Occipital lobe (tissue), 1 donor: ENCODE measurements at regions not wholly inside any gene's neighbourhood (a gene's known extent, or its start where the extent isn't known, plus 50 kb on each side); places are given as distances from the start of the nearest gene placed in this dataset.
"Not testable (repeated sequence)": the region's sequence is repeated elsewhere in the genome, so short reads cannot be mapped to it uniquely, and the experiment has no call there.

Experiments used
- DNase-seq: peaks from one replicate; lab custom pipeline; 2025; lab: John Stamatoyannopoulos, UW

DNA sequence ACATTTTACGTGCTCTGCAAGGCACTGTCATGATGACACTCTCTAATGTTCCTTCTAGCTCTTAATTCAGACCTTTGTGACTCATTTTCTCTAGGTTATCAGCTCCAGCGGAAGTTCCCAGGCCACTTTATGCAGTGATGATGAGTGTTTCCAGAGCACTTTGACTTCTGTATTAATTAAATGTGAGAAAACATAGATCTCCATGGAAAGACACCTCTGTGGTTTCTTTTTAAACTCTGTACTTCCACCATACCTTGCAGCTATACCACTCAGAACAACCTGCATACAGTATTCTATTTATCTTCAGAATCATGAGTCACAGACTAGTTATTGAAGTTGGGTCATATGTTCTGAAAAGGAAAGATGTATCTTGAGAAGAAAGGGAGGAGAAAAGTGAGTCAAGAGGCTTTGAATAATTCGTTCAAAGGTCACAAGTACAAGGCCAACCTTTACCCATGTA is 175.6 kb upstream of the TENM4 start:
- DNase-seq, result no peak

DNA sequence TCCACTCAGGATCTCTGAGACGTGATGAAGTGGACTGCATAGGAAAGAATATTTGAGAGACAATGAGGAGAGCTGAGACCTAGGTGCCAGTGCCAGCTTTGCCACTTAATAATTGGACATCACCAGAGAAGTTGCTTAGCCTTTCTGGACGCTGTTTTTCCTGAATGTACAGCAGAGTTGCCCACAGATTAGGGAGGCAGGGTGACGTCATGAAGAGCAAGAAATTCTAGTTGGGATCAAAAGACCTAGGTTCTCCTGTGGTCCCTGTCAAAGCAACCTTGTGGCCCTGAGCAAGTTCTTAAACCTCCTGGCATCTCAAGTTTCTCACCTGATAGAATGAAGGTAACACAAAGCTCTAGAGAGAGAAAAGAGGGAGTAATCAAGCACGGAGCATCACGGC is 174.6 kb upstream of the TENM4 start:
- DNase-seq, result no peak

DNA sequence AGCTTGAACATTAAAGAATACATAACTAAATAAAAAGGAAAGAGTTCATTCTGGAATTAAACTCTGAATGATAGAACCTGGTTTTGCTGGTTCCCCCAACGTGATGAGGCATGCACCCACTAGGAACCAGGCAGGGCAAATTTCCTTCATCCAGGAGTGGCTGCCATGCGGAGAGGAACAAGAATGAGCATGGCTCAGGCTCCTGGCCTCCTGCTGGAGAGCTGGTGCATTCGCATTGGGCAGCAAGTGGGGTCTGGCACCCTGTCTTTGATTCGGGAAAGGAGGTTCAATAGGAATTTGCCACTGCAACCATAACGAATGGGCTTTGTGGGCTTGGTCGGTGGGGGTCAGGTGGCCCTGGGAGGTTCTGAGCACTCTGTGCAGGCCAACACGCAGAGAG is 169.8 kb upstream of the TENM4 start:
- DNase-seq, result no peak

DNA sequence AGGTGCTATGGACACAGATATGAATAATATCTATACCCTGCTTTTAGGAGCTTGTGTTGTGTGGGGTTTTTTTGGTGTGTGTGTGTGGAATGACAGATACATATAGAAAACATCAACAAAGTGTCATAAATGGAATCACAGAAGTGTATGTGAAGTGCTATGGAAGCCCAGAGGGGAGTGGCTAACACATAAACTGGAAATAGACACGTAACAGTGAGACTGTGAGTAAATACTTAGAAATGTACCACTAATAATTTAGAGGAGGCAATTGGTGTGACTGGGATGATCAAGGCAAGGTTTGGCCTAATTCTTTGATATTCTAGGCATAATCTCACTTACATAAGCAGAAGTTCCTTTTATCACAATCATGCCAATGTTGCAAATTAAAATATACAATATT is 169.3 kb upstream of the TENM4 start:
- no peak for DNase-seq

DNA sequence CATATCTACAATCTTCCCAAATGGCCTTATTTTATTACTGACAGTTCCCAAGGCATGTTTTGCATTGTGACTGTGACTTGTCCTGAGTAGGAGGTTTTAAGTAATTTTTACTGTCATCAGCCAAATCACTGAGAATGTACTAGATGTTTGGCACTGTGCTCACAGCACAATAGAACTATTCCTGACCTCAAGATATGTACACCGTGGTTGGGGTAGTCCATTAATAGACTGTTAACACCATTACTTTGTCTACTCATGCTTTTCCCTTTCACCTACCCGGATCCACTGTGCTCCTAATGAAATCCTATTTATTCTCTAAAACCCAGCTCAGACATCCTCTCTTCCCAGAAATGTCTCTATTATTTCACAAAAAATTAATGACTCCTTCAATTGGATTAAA is 168.7 kb upstream of the TENM4 start:
- no peak for DNase-seq

DNA sequence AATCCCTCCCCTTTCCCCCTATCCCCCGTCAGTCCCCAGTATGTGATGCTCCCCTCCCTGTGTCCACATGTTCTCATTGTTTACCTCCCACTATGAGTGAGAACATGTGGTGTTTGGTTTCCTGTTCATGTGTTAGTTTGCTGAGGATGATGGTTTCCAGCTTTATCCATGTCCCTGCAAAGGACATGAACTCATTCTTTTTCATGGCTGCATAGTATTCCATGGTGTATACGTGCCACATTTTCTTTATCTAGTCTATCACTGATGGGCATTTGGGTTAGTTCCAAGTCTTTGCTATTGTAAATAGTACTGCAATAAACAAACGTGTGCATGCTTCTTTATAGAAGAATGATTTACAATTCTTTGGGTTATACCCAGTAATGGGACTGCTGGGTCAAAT is 165.6 kb upstream of the TENM4 start:
- not testable (repeated sequence) for DNase-seq

DNA sequence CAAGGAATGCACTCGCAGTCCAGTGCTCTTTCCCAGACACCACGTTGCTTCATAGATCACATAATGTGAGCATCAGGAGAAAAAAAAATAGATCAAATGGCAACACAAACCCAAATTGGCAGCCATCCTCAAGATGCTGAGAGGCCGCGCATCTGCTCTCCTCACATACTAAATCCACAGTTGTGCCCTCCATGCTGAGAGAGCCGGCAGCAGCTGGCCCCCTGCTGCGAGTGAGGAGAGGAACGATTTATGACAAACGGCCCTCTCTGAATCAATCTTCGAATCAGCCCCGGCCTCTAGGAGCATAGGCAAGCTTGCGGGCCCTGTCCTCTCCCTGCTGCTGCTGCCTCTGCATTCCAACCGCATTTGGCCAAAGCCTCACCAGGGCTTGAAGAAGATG is 159.9 kb upstream of the TENM4 start:
- no peak for DNase-seq

DNA sequence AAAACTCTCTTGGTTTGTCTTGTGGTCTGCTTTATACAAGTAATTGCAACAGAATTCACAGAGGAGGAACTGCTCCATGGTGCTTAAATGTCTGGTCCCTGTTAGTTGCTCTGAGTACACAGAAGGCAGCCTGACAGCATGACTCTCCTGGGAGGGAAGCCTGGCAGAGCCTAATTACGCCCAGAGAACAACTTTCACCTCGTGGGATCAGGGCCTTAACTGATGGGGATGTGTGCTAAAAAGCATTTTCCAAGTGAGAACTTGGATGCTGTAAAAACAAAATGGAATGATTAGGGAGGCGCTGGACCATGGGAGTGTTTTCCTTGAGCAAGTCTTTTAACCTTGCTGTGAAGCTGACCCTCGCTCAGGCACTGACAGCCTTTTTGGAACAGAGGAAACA is 154.0 kb upstream of the TENM4 start:
- DNase-seq, result no peak

DNA sequence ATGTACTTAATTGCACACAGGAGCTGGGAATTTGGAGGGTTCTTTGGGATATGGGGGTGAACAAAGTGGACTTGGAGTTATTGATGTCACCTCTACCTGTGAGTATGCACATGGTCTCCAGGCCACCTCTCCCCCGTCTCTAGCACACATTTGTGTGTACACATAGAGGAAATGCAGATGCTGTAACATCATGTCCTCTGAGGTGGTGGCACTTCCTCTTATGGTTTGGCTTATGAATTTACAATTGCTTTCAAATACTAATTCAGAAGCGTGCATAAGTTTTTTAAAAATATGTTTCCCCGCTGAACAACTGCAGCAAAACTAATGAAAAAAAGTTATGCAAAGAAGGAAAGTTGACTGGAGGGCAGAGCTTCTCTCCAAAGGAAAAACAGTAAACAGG is 152.0 kb upstream of the TENM4 start:
- no peak for DNase-seq

DNA sequence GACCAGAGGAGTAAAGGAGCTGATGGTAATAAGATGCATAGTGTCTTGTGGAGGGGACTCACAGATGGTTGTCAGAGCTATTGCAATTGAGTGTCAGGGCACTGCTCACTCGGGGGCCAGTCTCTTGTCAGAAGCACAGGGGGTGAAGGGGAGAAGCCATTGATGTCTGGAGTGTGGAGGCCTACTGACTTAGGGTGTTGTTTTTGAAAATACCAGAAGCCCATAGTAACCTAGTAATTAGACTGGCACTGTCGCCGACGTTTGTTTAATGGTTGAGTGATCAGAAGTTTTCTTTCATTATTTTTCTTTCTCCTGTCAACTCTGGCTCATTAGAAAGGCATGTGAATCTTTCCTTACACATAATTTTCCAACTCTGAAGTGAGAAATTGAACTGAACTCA is 151.6 kb upstream of the TENM4 start:
- no peak for DNase-seq

DNA sequence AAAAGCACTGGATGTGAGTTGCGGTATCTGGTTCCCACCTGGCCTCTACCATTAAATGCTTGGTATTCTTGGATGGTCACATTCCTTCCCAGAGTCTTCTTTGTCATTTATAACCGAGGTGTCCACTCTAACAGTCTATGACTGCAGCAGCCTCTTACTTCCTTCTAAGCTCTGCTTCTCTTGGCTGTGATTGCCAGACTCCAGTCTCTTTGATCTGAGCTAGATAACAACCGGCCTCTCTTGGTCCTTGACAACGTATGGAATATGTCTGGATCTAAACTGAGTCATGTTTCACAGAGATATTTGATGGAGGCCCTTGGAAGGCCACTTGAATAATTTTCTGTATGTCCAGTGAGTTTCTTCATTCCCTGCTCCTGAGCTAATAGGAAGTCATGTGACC is 141.6 kb upstream of the TENM4 start:
- no peak for DNase-seq

DNA sequence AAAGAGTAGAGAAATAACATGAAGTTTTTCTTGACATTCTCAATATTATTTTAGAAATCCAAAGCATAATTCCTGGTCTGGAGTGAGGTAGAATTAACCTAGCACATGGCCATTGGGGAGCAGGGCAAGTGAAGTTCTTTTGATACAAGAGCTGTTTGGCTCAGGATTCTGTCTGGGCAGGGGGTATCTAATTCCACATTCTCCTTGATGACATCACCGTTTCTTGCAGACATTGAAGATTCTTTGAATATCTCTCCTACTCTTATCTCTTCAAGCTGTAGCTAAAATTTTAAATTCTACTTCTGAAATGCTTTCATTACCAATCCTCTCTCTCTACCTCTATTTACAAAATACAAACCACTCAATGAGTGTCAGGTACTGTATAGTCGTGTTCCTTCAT is 138.2 kb upstream of the TENM4 start:
- DNase-seq, result no peak

DNA sequence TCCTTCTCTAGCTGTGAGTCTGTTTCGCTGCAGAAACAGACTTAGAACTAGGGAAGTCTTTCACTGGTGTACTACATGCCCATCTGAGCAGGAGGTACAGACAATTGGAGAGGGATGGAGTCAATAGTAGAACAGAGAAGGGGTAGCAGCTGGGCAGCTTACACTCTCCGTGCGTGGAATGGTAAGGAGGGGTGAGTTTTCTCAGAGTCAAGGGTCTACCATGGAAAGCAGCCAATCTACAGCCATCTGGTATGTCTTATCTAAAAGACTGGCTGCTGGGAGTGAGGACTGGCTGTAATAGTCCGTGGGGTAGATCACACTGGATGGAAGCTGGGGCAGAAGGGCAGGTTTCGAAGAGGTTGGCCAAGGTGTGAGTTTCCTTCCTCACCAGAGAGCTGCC is 137.3 kb upstream of the TENM4 start:
- no peak for DNase-seq

DNA sequence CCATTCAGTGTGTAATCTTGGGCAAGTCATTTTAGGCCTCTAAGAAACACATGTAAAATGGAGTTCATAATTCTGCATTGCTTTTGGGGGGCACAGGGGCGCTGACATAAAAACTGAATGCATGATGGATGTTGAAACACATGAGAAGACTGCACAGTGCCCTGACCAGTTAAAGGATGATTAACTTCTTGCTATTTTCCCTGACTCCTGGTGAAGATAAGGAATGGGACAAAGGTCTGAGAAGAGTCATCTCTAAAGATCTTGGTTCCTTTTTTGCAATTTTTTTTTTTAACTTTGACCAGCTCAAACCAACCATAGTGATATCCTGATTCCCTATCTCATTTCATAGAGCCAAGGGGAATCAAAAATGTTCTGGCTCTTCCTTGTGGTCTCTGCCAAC is 134.9 kb upstream of the TENM4 start:
- DNase-seq, result no peak

DNA sequence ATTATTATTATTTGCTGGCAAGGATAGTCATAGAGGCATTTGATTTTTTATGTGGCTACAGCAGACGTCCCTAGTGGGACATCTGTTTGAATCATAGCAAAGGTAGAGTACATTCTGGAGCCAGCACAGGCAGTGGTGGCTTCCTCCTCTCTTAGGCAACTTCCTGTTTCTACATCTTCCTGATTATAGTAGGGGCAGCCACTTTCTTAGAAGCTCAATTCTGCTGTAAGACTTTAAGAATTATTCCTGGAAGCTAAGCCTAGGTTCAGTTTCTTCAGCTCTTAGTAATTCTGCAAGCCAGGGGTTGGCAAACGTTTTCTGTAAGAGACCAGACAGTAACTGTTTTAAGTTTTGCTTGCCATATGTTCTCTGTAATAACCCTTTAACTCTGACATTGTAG is 129.3 kb upstream of the TENM4 start:
- DNase-seq, result no peak

DNA sequence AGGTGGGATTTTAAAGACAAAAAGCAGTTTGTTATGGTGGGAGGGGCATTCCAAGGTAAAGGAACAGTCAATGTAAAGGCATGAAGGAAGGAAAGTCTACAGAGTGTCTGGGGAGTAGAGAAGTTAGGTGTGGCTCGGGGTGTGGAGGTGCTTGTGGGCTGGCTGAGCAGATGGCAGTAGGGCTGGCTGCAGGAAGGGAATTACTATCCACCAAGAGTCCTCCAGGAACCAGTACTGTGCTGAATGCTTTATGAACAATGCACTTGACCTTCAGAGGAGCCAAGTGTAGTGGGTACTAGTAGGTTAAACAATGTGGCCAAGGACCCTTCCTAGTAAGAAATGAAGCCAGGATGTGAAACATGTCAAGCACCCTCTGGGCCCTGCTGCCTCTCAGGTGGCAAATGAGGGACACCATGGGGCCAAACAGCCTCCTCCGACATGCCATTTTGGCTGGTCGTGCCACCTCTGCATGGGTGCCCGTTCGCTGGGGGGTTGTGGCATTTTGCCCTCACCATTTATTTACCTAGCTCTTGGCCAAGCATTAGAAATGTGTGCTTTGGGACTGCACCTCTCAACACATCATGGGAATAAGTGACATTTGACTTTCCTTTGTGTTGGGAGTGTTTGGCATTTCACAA is 123.6 kb upstream of the TENM4 start:
- DNase-seq, result no peak

DNA sequence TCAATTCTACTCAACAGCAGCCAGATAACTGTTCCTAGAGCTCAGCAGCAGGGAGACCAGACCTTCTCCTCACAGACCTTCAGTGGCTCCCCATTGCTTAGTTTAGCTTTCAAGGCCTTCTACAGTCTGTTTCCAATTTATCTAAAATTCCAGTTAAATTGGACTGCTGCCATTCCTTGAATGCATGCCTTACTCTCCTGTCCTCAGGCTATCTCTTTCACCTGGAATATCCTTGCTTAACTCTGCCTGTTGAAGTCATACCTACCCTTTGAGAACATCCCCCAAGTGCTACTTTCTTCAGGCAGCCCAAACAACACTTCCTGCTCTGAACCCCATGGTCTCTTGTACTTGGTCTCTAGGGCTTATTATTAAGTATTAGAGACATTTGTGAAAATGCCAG is 120.7 kb upstream of the TENM4 start:
- no peak for DNase-seq

DNA sequence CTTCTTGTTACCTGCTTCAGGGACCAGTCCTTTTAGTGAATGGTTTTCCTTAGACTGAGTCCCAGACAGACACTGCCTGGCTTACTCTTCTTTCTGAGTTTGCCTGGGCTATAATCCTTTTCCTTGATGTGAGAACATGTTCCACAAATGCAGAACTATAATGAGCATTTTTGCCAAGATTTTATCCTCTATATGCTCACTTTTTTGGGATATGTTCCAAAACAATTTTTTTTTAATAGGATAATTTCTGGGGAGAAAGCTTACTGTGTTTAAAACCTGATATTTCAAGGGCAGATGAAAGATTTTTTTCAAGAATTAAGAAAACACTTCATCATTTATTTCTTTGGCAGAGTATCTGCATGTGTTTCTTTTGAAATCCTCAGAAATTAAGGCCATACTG is 110.0 kb upstream of the TENM4 start:
- no peak for DNase-seq

DNA sequence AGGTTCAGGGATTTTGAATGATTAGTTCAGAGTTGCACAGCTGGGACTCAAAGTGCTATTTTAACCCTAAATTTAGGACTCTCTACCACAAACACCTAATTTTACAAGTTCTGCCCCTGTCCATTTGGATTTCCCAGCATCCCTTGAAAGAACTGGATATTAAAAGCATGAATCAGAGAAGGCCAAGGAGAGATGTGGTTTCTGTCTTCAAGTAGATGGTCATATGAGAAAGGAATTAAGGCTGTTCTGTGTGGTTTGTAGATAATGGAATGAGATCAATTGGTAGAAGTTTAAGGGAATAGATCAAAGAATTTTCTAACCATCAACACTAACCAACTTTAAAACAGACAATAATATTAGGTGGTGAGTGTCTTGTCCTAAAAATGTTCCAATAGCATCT is 106.4 kb upstream of the TENM4 start:
- no peak for DNase-seq

DNA sequence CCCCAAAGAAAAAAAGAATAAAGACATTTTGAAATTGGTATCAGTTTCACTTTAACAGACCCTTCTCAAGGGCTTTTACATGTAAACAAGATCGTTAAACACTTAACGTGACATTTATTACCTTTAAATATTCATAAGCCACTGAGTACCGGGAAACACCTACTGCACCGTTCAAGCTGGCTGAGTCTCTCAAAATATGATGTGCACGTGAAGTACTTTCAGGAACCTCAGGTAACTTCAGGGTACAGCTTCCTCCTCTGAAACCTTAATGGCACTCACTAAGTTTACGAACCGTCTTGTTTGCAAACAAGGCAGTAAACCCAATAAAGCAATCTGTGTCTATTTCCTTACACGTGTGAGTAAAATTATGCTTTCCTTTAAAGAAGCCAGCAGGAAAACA is 105.5 kb upstream of the TENM4 start:
- no peak for DNase-seq

DNA sequence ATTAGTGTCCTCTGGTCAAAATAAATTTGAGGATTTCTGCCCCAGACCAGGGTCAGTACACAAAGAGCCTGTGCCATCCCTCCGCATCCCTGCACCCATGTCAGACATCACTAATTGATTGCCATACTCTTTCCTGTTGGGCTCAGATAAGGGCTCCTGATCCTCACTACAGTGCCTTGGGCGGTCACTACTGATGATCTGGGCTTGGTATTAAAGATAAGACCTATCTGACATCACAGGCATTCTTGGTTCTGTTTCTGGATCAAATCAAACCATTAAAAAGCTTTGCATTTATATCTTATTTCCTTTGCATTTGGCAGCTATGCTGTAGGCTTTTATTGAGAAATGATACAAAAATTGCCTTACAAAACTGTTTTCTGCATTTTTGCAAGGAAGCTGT is 103.5 kb upstream of the TENM4 start:
- DNase-seq, result no peak

DNA sequence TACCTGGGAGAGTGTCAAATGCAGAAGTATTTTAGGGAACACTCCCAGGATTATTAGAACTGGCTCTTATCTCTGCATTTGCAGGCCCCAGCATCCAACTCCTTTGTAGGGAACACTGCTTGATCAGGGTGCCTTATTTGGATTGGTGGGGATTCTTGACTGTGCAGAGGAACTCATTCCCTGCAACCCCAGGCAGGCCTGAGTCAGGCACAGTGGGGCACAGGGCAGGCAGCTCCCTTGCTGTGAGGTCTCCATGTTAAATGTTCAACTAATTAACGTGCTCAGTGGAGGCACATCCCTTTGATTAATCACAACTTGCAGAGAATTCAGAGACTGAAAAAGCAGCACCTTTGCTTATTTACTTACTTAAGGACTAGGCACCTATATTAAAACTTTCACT is 102.3 kb upstream of the TENM4 start:
- no peak for DNase-seq

DNA sequence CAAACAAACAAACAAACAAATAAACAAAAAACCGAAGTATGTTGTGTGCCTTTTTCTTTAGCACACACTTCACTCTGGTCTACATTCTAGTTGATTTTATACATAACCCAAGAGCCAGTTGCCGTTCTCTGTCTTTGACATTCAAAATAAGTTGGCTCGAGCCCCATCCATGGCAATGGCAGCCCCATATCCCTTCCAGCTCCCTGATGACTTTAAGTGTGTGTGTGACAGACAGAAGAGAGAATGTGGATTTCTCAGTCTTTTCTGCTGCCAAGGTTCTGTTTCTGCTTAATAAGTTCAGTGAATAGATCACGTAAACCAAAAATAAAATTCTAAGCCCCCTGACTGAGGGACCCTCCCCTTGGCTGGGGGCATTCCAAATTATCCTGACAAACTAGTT is 100.6 kb upstream of the TENM4 start:
- no peak for DNase-seq

DNA sequence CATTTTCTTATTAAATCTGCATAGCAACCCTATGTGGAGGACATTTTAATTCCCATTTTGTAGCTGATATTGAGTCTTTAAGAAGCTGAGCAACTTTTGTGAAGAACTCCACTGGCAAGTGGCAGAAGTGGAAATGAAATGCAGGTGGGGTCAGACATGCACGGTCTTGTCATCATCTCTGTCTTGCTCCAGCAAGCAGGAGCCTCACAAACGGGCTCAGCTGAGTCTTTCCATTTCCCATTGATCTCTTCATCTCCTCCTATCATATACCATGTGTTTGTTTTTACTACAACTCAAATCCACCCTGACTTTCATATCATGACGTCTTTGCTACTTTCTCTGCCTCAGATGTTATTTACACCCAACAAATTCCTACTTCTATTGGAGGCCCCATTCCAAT is 97.9 kb upstream of the TENM4 start:
- DNase-seq, result no peak
